Kidney epithelial cell (primary cell): ENCODE measurements at regions not wholly inside any gene's neighbourhood (a gene's known extent, or its start where the extent isn't known, plus 50 kb on each side); places are given as distances from the start of the nearest gene placed in this dataset.

ENCODE experiments used
- DNase-seq: peaks from one replicate; pipeline ENCODE4 v3.0.0-alpha.2; 2010; ENCODE audit warnings: low read depth
- H3K27me3 ChIP-seq: 2 replicates; pipeline ENCODE4 v1.6.0; 2011; ENCODE audit warnings: low read length; ENCODE audit not compliant: control insufficient read depth, insufficient read depth
- H3K36me3 ChIP-seq: 2 replicates; pipeline ENCODE4 v1.5.1; 2011; ENCODE audit warnings: low read length; ENCODE audit not compliant: control insufficient read depth, insufficient read depth
- H3K4me3 ChIP-seq: 2 replicates; pipeline ENCODE4 v1.5.1; 2011; ENCODE audit warnings: low read depth, mild to moderate bottlenecking, control low read depth, low read length
- CTCF ChIP-seq: IDR thresholded peaks from 2 replicates; pipeline ENCODE4 v1.5.1; 2011; ENCODE audit warnings: mild to moderate bottlenecking, moderate library complexity, low read length, control low read depth, inconsistent platforms; ENCODE audit not compliant: insufficient read depth, poor library complexity, severe bottlenecking

DNA sequence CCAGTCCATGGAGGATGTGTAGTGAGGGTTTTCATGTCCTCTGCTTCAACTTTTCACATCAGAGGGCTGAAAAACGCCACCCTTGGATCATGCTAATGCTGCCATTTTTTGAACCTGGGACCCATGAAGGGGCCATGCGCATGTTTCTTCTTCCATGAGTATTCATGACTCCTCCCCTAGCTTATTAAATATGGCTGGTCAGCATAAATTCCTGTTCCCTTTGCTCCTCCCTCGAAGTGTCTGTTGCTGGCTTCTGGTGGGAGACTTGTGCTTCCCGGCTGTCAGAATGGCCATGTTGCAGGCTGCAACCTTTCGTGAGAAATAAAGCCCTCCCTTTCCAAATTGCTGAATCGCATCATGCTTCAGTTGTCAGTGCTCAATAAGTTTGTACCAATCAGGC is 711.2 kb upstream of the KIRREL3 start:
- Histone ChIP-seq H3K36me3 (no peaks in the 10 kb centered on the region), H3K4me3 (no peak overlapping the region), H3K27me3 (no peaks in the 10 kb centered on the region)
- TF ChIP-seq CTCF: no peak
- no peak for DNase-seq

- Histone ChIP-seq H3K36me3 (no peaks in the 10 kb centered on the region), H3K27me3 (no peaks in the 10 kb centered on the region), H3K4me3 (no peak overlapping the region)
- no peak for TF ChIP-seq CTCF
- no peak for DNase-seq
Observed at GRCh38 chr11:127710831-127711230, 710.3 kb upstream of the KIRREL3 start.

DNA sequence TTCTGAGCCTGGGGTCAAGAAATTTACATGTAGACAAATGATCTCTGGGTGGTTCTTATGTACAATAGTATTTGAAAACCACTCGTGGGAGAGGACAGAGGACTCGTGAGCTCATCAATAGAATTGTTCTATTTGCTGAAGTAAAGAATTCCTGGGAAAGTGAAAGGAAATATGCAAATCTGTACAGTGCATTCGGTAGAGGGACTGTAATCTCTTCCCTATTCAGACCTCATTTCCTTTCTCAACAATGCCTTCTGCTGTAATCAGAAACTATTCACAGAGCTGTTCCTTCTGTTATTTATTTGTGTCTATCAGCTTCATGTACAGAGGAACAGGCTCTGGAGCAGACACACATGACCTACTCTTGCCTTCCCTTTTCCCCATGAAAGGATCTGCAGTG is 709.4 kb upstream of the KIRREL3 start:
- no peak for TF ChIP-seq CTCF
- no peak overlapping the region for H3K4me3 ChIP-seq
- no peaks in the 10 kb centered on the region for H3K36me3 ChIP-seq
- no peaks in the 10 kb centered on the region for H3K27me3 ChIP-seq
- DNase-seq: no peak

DNA sequence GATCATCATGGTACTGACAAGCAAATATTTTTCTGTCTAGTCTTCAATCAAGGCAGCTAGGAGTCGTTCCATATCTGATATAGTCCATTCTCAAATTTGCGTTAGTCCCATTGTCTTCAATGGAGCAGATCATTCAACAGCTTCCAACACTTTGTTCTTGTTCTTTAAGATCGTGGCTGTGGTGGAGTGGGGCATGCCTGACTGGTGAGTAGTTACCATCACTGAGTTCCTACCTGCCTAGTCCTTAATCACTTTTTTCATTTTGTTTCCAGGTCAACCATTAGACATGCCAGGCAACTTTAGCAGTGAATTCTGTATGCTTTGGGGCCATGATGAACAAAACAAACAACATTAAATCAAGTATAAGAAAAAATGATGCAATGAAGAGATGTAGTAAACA is 693.1 kb upstream of the KIRREL3 start:
- no peak for DNase-seq

DNA sequence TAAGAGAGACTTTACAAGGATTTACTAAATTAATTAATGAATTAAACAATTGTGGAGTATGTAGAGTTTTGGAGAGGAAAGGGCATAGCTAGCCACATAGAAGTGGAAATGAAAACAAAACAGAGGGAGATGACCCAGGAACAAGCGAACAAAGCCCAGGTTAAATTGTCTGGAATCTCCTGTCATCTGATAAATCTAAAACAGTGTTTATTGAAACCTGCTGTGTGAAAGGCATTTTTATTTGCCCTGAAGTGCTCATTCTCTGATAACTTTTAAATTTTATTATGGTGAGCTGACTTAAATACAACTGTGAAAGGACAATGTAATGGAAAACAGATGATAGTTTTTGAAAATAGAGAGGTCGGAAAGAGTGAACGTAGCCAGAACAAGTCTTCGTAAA is 682.8 kb upstream of the KIRREL3 start:
- Histone ChIP-seq H3K36me3 (no peaks in the 10 kb centered on the region), H3K27me3 (no peaks in the 10 kb centered on the region), H3K4me3 (no peak overlapping the region)
- no peak for DNase-seq
- no peak for TF ChIP-seq CTCF

More for the DNA sequence above, 693.1 kb upstream of the KIRREL3 start:
- no peak for TF ChIP-seq CTCF
- no peaks in the 10 kb centered on the region for H3K27me3 ChIP-seq
- H3K36me3 ChIP-seq: no peaks in the 10 kb centered on the region
- no peak overlapping the region for H3K4me3 ChIP-seq

- TF ChIP-seq CTCF: no peak
- H3K4me3 ChIP-seq: no peak overlapping the region
- no peaks in the 10 kb centered on the region for H3K27me3 ChIP-seq
- DNase-seq: no peak
- no peaks in the 10 kb centered on the region for H3K36me3 ChIP-seq
Observed at GRCh38 chr11:127679816-127680545, 679.4 kb upstream of the KIRREL3 start.
